Smooth muscle cell (in vitro differentiated cells): ENCODE measurements at regions not wholly inside any gene's neighbourhood (a gene's known extent, or its start where the extent isn't known, plus 50 kb on each side); places are given as distances from the start of the nearest gene placed in this dataset.

ENCODE experiments used
- DNase-seq: peaks from one replicate; lab custom pipeline; 2025; ENCODE audit not compliant: unreplicated experiment; lab: John Stamatoyannopoulos, UW
- H2AFZ ChIP-seq: fragments of 200-600 bp; sonication (generic); 2 replicates; pipeline ENCODE4 v1.6.0; 2016; ENCODE audit warnings: antibody characterized with exemption, low read depth, mild to moderate bottlenecking
- H3F3A ChIP-seq: fragments of 200-600 bp; sonication (generic); 2 replicates; pipeline ENCODE4 v1.6.0; 2017; ENCODE audit warnings: antibody characterized with exemption, low read depth
- H3K27ac ChIP-seq: fragments of 200-600 bp; sonication (generic); 2 replicates; pipeline ENCODE4 v1.5.1; 2016; ENCODE audit warnings: low read depth, mild to moderate bottlenecking
- H3K27me3 ChIP-seq: fragments of 200-600 bp; sonication (generic); 2 replicates; pipeline ENCODE4 v1.6.1; 2016; ENCODE audit warnings: low read depth, mild to moderate bottlenecking
- H3K36me3 ChIP-seq: fragments of 200-600 bp; sonication (generic); 2 replicates; pipeline ENCODE4 v1.5.1; 2016; ENCODE audit warnings: low read depth
- H3K4me1 ChIP-seq: fragments of 200-600 bp; sonication (generic); 2 replicates; pipeline ENCODE4 v1.5.1; 2016; ENCODE audit warnings: low read depth
- H3K4me2 ChIP-seq: fragments of 200-600 bp; sonication (generic); 2 replicates; pipeline ENCODE4 v1.6.0; 2016; ENCODE audit warnings: mild to moderate bottlenecking
- H3K4me3 ChIP-seq: fragments of 200-600 bp; sonication (generic); 2 replicates; pipeline ENCODE4 v1.5.1; 2016; ENCODE audit warnings: mild to moderate bottlenecking
- H3K79me2 ChIP-seq: fragments of 200-600 bp; sonication (generic); 2 replicates; pipeline ENCODE4 v1.6.0; 2016; ENCODE audit warnings: low read depth, mild to moderate bottlenecking
- H3K9ac ChIP-seq: fragments of 200-600 bp; sonication (generic); 2 replicates; pipeline ENCODE4 v1.6.0; 2016; ENCODE audit warnings: low read depth
- H3K9me3 ChIP-seq: fragments of 200-600 bp; sonication (generic); replicated peaks from 2 replicates; pipeline ENCODE4 v1.5.1; 2016; ENCODE audit warnings: low read depth
- H4K20me1 ChIP-seq: fragments of 200-600 bp; sonication (generic); 2 replicates; pipeline ENCODE4 v1.6.0; 2016; ENCODE audit warnings: low read depth
- CTCF ChIP-seq: fragments of 200-600 bp; sonication (generic); IDR thresholded peaks from 2 replicates; pipeline ENCODE4 v1.5.1; 2017; ENCODE audit warnings: borderline replicate concordance, mild to moderate bottlenecking, antibody characterized with exemption; ENCODE audit not compliant: insufficient read depth, poor library complexity, severe bottlenecking
- whole genome bisulfite sequencing: methylation state at CpG from one replicate; pipeline ENCODE4 v1.1.7; 2016; ENCODE audit warnings: low lambda C conversion rate; 5-methylcytosine and 5-hydroxymethylcytosine counted together

GRCh38 chr6:153698637-153699036, 340.4 kb upstream of the OPRM1 start:
- H3K9me3 ChIP-seq: no peaks in the 10 kb centered on the region
- H2AFZ ChIP-seq: no peak overlapping the region
- no peak overlapping the region for H3K4me2 ChIP-seq
- no peaks in the 10 kb centered on the region for H3K27me3 ChIP-seq
- H3K9ac ChIP-seq: no peak overlapping the region
- H3K4me3 ChIP-seq: no peak overlapping the region
- no peak for DNase-seq
- no peaks in the 10 kb centered on the region for H4K20me1 ChIP-seq
- no peaks in the 10 kb centered on the region for H3F3A ChIP-seq
- H3K4me1 ChIP-seq: no peaks in the 10 kb centered on the region
- 78% methylated on average over 2 of the region's 2 CpGs for WGBS
- TF ChIP-seq CTCF: no peak
- H3K79me2 ChIP-seq: no peaks in the 10 kb centered on the region
- H3K36me3 ChIP-seq: no peaks in the 10 kb centered on the region
- no peak overlapping the region for H3K27ac ChIP-seq

GRCh38 chr6:153698001-153698400, 341.0 kb upstream of the OPRM1 start:
- 50% methylated on average over 5 of the region's 5 CpGs for WGBS
- Histone ChIP-seq H3K4me2 (no peak overlapping the region), H3F3A (no peaks in the 10 kb centered on the region), H4K20me1 (no peaks in the 10 kb centered on the region), H3K9ac (no peak overlapping the region), H3K9me3 (no peaks in the 10 kb centered on the region), H3K27ac (no peak overlapping the region), H2AFZ (no peak overlapping the region), H3K4me1 (no peaks in the 10 kb centered on the region), H3K79me2 (no peaks in the 10 kb centered on the region), H3K36me3 (no peaks in the 10 kb centered on the region), H3K4me3 (no peak overlapping the region), H3K27me3 (no peaks in the 10 kb centered on the region)
- no peak for DNase-seq
- TF ChIP-seq CTCF: no peak

GRCh38 chr6:153677522-153677921, 361.5 kb upstream of the OPRM1 start:
- Histone ChIP-seq H3K4me1 (no peaks in the 10 kb centered on the region), H3K36me3 (no peaks in the 10 kb centered on the region), H3F3A (no peaks in the 10 kb centered on the region), H3K4me2 (no peak overlapping the region), H3K4me3 (no peak overlapping the region), H3K9me3 (no peaks in the 10 kb centered on the region), H4K20me1 (no peaks in the 10 kb centered on the region), H3K9ac (no peak overlapping the region), H3K27me3 (no peaks in the 10 kb centered on the region), H3K79me2 (no peaks in the 10 kb centered on the region), H3K27ac (no peak overlapping the region), H2AFZ (no peak overlapping the region)
- TF ChIP-seq CTCF: no peak
- DNase-seq: no peak
- 78% methylated on average over 2 of the region's 2 CpGs for WGBS

- H3K36me3 ChIP-seq: no peaks in the 10 kb centered on the region
- H3K27ac ChIP-seq: no peak overlapping the region
- no peaks in the 10 kb centered on the region for H3K4me1 ChIP-seq
- no peak overlapping the region for H3K4me3 ChIP-seq
- H4K20me1 ChIP-seq: no peaks in the 10 kb centered on the region
- H3K9me3 ChIP-seq: no peaks in the 10 kb centered on the region
- no peak overlapping the region for H2AFZ ChIP-seq
- no peaks in the 10 kb centered on the region for H3K79me2 ChIP-seq
- H3K9ac ChIP-seq: no peak overlapping the region
- no peak for DNase-seq
- H3F3A ChIP-seq: no peaks in the 10 kb centered on the region
- no peak overlapping the region for H3K4me2 ChIP-seq
- H3K27me3 ChIP-seq: no peaks in the 10 kb centered on the region
- TF ChIP-seq CTCF: no peak
- WGBS: 80% methylated on average over 2 of the region's 2 CpGs
Measured at GRCh38 chr6:153673750-153674149, 365.3 kb upstream of the OPRM1 start.
